SK-N-SH treated with all-trans-retinoic acid at 6 μM for 48 hours (cell line): ENCODE measurements at regions not wholly inside any gene's neighbourhood (a gene's known extent, or its start where the extent isn't known, plus 50 kb on each side); places are given as distances from the start of the nearest gene placed in this dataset.

Experiments used
- ATAC-seq: fragments of 200-7000 bp; cut with Tn5 transposase; 3 replicates; pipeline ENCODE4 v1.9.1; 2020; ENCODE audit warnings: mild to moderate bottlenecking, moderate library complexity
- ARNTL ChIP-seq: fragments of 450-650 bp; formaldehyde crosslinking; IDR thresholded peaks from 2 replicates; pipeline ENCODE4 v1.5.0; 2020; ENCODE audit warnings: low read depth, mild to moderate bottlenecking, moderate library complexity, borderline replicate concordance
- BACH2 ChIP-seq: fragments of 250-450 bp; sonication (Bioruptor Pico); IDR thresholded peaks from 2 replicates; pipeline ENCODE4 v1.9.0; 2021; ENCODE audit warnings: mild to moderate bottlenecking, borderline replicate concordance
- CREB5 ChIP-seq: fragments of 250-450 bp; sonication (Bioruptor Pico); IDR thresholded peaks from 2 replicates; pipeline ENCODE4 v1.5.1; 2020; ENCODE audit warnings: low read depth, mild to moderate bottlenecking, moderate library complexity
- CSDC2 ChIP-seq: fragments of 250-450 bp; sonication (Bioruptor Pico); IDR thresholded peaks from 2 replicates; pipeline ENCODE4 v1.5.0; 2020; ENCODE audit warnings: mild to moderate bottlenecking, moderate library complexity
- CSRNP3 ChIP-seq: fragments of 250-450 bp; sonication (Bioruptor Pico); IDR thresholded peaks from 2 replicates; pipeline ENCODE4 v1.5.1; 2021; ENCODE audit warnings: mild to moderate bottlenecking, moderate library complexity
- ESRRG ChIP-seq: fragments of 250-450 bp; sonication (Bioruptor Pico); IDR thresholded peaks from 2 replicates; pipeline ENCODE4 v1.6.1; 2021; ENCODE audit warnings: mild to moderate bottlenecking
- GLIS3 ChIP-seq: fragments of 250-450 bp; sonication (Bioruptor Pico); IDR thresholded peaks from 2 replicates; pipeline ENCODE4 v1.5.0; 2020; ENCODE audit warnings: mild to moderate bottlenecking, moderate library complexity
- ISL1 ChIP-seq: fragments of 250-450 bp; sonication (Bioruptor Pico); IDR thresholded peaks from 2 replicates; pipeline ENCODE4 v2.1.2; 2022; ENCODE audit warnings: mild to moderate bottlenecking, moderate library complexity
- OSR1 ChIP-seq: fragments of 250-450 bp; sonication (Bioruptor Pico); IDR thresholded peaks from 2 replicates; pipeline ENCODE4 v1.8.0; 2022; ENCODE audit warnings: moderate library complexity, mild to moderate bottlenecking, inconsistent platforms
- PATZ1 ChIP-seq: fragments of 250-450 bp; sonication (Bioruptor Pico); IDR thresholded peaks from 2 replicates; pipeline ENCODE4 v1.8.0; 2020; ENCODE audit warnings: mild to moderate bottlenecking, moderate library complexity, borderline replicate concordance
- POU6F1 ChIP-seq: fragments of 250-450 bp; sonication (Bioruptor Pico); IDR thresholded peaks from 2 replicates; pipeline ENCODE4 v1.8.0; 2021; ENCODE audit warnings: low read depth, mild to moderate bottlenecking, moderate library complexity, borderline replicate concordance
- PPARA ChIP-seq: fragments of 250-450 bp; sonication (Bioruptor Pico); IDR thresholded peaks from 2 replicates; pipeline ENCODE4 v1.5.0; 2020; ENCODE audit warnings: mild to moderate bottlenecking, borderline replicate concordance
- SNAI2 ChIP-seq: fragments of 250-450 bp; sonication (Bioruptor Pico); IDR thresholded peaks from 2 replicates; pipeline ENCODE4 v1.5.0; 2020; ENCODE audit warnings: mild to moderate bottlenecking, moderate library complexity
- TCF4 ChIP-seq: fragments of 250-450 bp; sonication (Bioruptor Pico); IDR thresholded peaks from 2 replicates; pipeline ENCODE4 v1.8.0; 2021; ENCODE audit warnings: mild to moderate bottlenecking, moderate library complexity, borderline replicate concordance
- TOX ChIP-seq: fragments of 250-450 bp; sonication (Bioruptor Pico); IDR thresholded peaks from 2 replicates; pipeline ENCODE4 v1.8.0; 2021; ENCODE audit warnings: mild to moderate bottlenecking, moderate library complexity, borderline replicate concordance
- TSHZ2 ChIP-seq: fragments of 250-450 bp; sonication (Bioruptor Pico); IDR thresholded peaks from 2 replicates; pipeline ENCODE4 v1.5.0; 2020; ENCODE audit warnings: mild to moderate bottlenecking, moderate library complexity
- ZC3H10 ChIP-seq: fragments of 250-450 bp; sonication (Bioruptor Pico); IDR thresholded peaks from 2 replicates; pipeline ENCODE4 v1.5.1; 2021; ENCODE audit warnings: mild to moderate bottlenecking, moderate library complexity
- ZFP30 ChIP-seq: fragments of 450-650 bp; formaldehyde crosslinking; IDR thresholded peaks from 2 replicates; pipeline ENCODE4 v1.5.0; 2022; ENCODE audit warnings: mild to moderate bottlenecking, moderate library complexity
- ZNF565 ChIP-seq: fragments of 450-650 bp; formaldehyde crosslinking; conservative IDR thresholded peaks from 2 replicates; pipeline ENCODE4 v1.5.0; 2020; ENCODE audit warnings: low read depth, mild to moderate bottlenecking, moderate library complexity
- ZNF70 ChIP-seq: fragments of 450-650 bp; formaldehyde crosslinking; IDR thresholded peaks from 2 replicates; pipeline ENCODE4 v1.5.0; 2020; ENCODE audit warnings: mild to moderate bottlenecking, moderate library complexity

GRCh38 chr13:31540281-31540680 lies 199.0 kb upstream of the RXFP2 start:
- TF ChIP-seq ZNF70 = no peak
- no peak for TF ChIP-seq POU6F1 (CRISPR knock-in tag)
- no peak for TF ChIP-seq PPARA (CRISPR knock-in tag)
- TF ChIP-seq TCF4 = no peak
- TF ChIP-seq ISL1 (CRISPR knock-in tag) = no peak
- no peak for TF ChIP-seq TOX (CRISPR knock-in tag)
- no peak for TF ChIP-seq ZNF565 (CRISPR knock-in tag)
- TF ChIP-seq GLIS3 = no peak
- TF ChIP-seq OSR1 (CRISPR knock-in tag) = no peak
- no peak for TF ChIP-seq ARNTL (CRISPR knock-in tag)
- no peak for TF ChIP-seq BACH2 (CRISPR knock-in tag)
- TF ChIP-seq ESRRG (CRISPR knock-in tag) = no peak
- ATAC-seq = no peak

GRCh38 chr13:31543190-31543589 lies 196.1 kb upstream of the RXFP2 start:
- no peak for ATAC-seq
- TF ChIP-seq ZFP30 (CRISPR knock-in tag) (no peak), ZNF565 (CRISPR knock-in tag) (no peak), CSRNP3 (CRISPR knock-in tag) (no peak), CREB5 (CRISPR knock-in tag) (no peak), CSDC2 (no peak), TSHZ2 (CRISPR knock-in tag) (no peak), POU6F1 (CRISPR knock-in tag) (no peak), SNAI2 (CRISPR knock-in tag) (no peak), PATZ1 (CRISPR knock-in tag) (no peak), BACH2 (CRISPR knock-in tag) (no peak), TCF4 (no peak), PPARA (CRISPR knock-in tag) (no peak), ZC3H10 (CRISPR knock-in tag) (no peak), TOX (CRISPR knock-in tag) (no peak), ISL1 (CRISPR knock-in tag) (no peak), GLIS3 (no peak), ARNTL (CRISPR knock-in tag) (no peak)
